ENCODE measurements at regions not wholly inside any gene's neighbourhood (a gene's known extent, or its start where the extent isn't known, plus 50 kb on each side); places are given as distances from the start of the nearest gene placed in this dataset.
"Not testable (repeated sequence)": the region's sequence is repeated elsewhere in the genome, so short reads cannot be mapped to it uniquely, and the experiment has no call there.

DNA sequence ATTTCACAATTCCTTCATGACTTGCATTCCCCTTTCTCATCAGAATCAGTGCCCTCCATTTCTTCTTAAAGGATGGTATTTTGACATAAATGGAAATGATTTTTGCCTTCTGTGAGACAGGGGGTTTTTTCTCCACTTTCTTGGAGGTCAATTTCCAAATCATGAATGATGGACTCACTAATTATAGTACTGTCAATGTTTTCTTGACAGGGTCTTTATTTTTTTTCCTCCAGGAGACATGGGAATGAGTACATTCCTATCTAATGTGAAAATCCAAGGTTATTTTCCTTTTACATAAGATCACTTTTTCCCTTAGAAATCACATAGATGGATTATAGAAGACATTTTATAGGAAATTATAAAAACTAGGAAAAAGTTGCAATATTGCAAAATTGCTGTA, 141.7 kb downstream of the SPATA31A6 start:
- DNase-seq (ENCODE audit: low read depth in 2 of 2); H2AFZ ChIP-seq (ENCODE audit: low read length); H3K27me3 ChIP-seq (ENCODE audit: control insufficient read depth, insufficient read depth, low read length); H3K27ac ChIP-seq (ENCODE audit: insufficient read depth, low read length); H3K36me3 ChIP-seq (ENCODE audit: control insufficient read depth, insufficient read depth, low read length); H4K20me1 ChIP-seq (ENCODE audit: control insufficient read depth, extremely low read depth, insufficient read depth, low read length); H3K9me3 ChIP-seq (ENCODE audit: control insufficient read depth, insufficient read depth, low read depth, low read length); H3K4me3 ChIP-seq (replicated peaks in 1 of 4; ENCODE audit: control extremely low read depth in 1 of 4, insufficient read depth in 1 of 4, low read depth in 3 of 4, low read length in 4 of 4); H3K4me1 ChIP-seq (ENCODE audit: control insufficient read depth, extremely low read depth, insufficient read depth, low read length); H3K9ac ChIP-seq (ENCODE audit: insufficient read depth, low read length); H3K4me2 ChIP-seq (ENCODE audit: extremely low read depth, insufficient read depth, low read length); H3K79me2 ChIP-seq (ENCODE audit: control insufficient read depth, insufficient read depth, low read length): not testable (repeated sequence)

DNA sequence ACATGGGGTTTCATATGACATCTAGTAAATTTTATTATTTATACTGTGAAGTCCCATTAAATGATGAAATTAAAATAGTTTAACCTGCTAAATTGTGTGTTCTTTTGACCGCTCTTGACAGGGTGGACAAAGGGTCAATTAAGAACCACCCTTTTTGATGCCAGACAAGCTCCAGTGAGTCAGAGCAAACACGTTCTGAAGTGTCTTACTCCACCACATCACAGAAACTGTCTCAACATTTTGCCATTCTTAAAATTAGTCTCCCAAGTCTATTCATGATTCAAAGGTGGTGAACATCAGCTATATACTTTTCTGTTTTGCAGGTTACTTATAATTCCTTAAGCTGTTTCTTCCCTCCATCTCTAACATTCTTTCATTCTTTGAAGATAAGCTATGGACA, 142.1 kb downstream of the SPATA31A6 start:
- not testable (repeated sequence) for H3K9ac ChIP-seq (ENCODE audit: insufficient read depth, low read length); H4K20me1 ChIP-seq (ENCODE audit: control insufficient read depth, extremely low read depth, insufficient read depth, low read length); H2AFZ ChIP-seq (ENCODE audit: low read length); H3K9me3 ChIP-seq (ENCODE audit: control insufficient read depth, insufficient read depth, low read depth, low read length); H3K4me3 ChIP-seq (replicated peaks in 1 of 4; ENCODE audit: control extremely low read depth in 1 of 4, insufficient read depth in 1 of 4, low read depth in 3 of 4, low read length in 4 of 4); H3K4me2 ChIP-seq (ENCODE audit: extremely low read depth, insufficient read depth, low read length); H3K79me2 ChIP-seq (ENCODE audit: control insufficient read depth, insufficient read depth, low read length); H3K4me1 ChIP-seq (ENCODE audit: control insufficient read depth, extremely low read depth, insufficient read depth, low read length); DNase-seq (ENCODE audit: low read depth in 2 of 2); H3K36me3 ChIP-seq (ENCODE audit: control insufficient read depth, insufficient read depth, low read length); H3K27ac ChIP-seq (ENCODE audit: insufficient read depth, low read length); H3K27me3 ChIP-seq (ENCODE audit: control insufficient read depth, insufficient read depth, low read length)

DNA sequence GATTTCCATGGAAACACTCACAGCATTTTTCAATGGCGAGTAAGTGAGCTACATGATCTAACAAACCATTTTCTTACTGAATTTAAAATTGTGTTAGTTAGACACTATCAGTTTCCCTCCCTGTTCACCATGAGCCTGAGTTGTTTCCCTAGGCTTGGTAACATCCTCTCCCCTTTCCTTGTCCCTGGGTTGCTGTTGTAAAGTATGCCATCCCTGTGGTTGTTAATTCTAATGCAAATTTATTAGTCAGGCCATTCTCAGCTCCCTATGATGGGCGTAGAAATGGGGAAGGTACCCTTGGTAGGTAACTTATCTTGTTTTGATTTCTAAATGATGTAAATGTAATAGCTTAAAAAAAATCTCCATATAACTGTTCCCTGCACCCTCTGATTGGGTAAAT, 143.0 kb downstream of the SPATA31A6 start:
- H3K4me1 ChIP-seq (ENCODE audit: control insufficient read depth, extremely low read depth, insufficient read depth, low read length); DNase-seq (ENCODE audit: low read depth in 2 of 2); H3K9me3 ChIP-seq (ENCODE audit: control insufficient read depth, insufficient read depth, low read depth, low read length); H3K27ac ChIP-seq (ENCODE audit: insufficient read depth, low read length); H3K9ac ChIP-seq (ENCODE audit: insufficient read depth, low read length); H3K36me3 ChIP-seq (ENCODE audit: control insufficient read depth, insufficient read depth, low read length); H3K4me2 ChIP-seq (ENCODE audit: extremely low read depth, insufficient read depth, low read length); H3K4me3 ChIP-seq (replicated peaks in 1 of 4; ENCODE audit: control extremely low read depth in 1 of 4, insufficient read depth in 1 of 4, low read depth in 3 of 4, low read length in 4 of 4); H2AFZ ChIP-seq (ENCODE audit: low read length); H4K20me1 ChIP-seq (ENCODE audit: control insufficient read depth, extremely low read depth, insufficient read depth, low read length); H3K79me2 ChIP-seq (ENCODE audit: control insufficient read depth, insufficient read depth, low read length); H3K27me3 ChIP-seq (ENCODE audit: control insufficient read depth, insufficient read depth, low read length): not testable (repeated sequence)

DNA sequence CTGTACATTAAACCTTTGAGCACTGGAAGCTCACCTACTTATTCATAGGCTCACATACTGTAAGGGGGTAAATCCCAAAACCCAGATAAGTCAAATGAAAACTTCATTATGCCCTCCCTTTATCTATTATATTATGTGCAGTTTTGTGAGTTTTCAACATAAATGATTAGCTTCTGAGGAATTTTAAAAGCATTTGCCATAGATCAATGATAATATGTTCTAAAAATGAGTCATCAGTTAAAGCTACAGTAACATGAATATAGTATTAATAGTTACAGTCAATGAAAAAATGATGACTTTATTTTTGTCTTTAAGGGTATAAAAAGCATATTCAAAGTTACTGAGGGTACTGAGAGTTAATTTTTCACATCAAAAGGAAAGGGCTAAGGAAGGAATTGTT, 151.9 kb downstream of the SPATA31A6 start:
- H3K4me1 ChIP-seq (ENCODE audit: control insufficient read depth, extremely low read depth, insufficient read depth, low read length); H3K36me3 ChIP-seq (ENCODE audit: control insufficient read depth, insufficient read depth, low read length); H3K9ac ChIP-seq (ENCODE audit: insufficient read depth, low read length); H2AFZ ChIP-seq (ENCODE audit: low read length); H3K4me2 ChIP-seq (ENCODE audit: extremely low read depth, insufficient read depth, low read length); H3K4me3 ChIP-seq (replicated peaks in 1 of 4; ENCODE audit: control extremely low read depth in 1 of 4, insufficient read depth in 1 of 4, low read depth in 3 of 4, low read length in 4 of 4); H3K27me3 ChIP-seq (ENCODE audit: control insufficient read depth, insufficient read depth, low read length); H3K9me3 ChIP-seq (ENCODE audit: control insufficient read depth, insufficient read depth, low read depth, low read length); H3K79me2 ChIP-seq (ENCODE audit: control insufficient read depth, insufficient read depth, low read length); H3K27ac ChIP-seq (ENCODE audit: insufficient read depth, low read length); H4K20me1 ChIP-seq (ENCODE audit: control insufficient read depth, extremely low read depth, insufficient read depth, low read length): not testable (repeated sequence)
- DNase-seq (ENCODE audit: low read depth in 2 of 2), result peak in 1 of 2 donors; percentile 46

DNA sequence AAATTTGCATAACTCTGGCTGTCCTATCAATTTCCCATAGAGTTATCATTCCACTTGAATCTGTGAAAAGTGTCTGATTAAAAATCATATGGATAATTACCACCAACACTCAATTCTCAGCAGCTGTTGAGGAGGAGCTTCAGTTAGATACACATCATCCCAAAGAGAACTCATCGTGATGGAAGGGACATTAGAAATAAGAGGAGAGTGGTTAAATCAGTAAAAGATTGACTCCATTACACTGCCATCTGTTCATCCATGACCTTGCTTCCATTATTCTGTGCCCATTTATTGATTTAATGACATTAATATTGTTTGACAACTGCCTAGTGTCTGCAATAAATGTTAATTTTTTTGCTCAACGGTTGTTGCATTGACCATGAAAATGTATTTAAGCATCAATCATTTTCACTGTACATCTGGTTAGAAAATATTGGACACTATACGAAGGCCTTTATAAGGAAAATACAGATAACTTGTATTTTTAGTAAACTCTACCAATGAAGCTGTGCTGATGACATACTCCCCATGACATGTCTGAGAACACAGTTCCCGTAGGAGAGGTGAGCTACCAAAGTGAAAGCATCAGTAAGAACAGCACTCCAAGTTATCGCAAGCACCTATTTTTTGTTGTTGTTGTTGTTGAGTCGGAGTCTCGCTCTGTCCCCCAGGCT, 152.7 kb downstream of the SPATA31A6 start:
- H3K79me2 ChIP-seq (ENCODE audit: control insufficient read depth, insufficient read depth, low read length); H3K4me2 ChIP-seq (ENCODE audit: extremely low read depth, insufficient read depth, low read length); H3K4me1 ChIP-seq (ENCODE audit: control insufficient read depth, extremely low read depth, insufficient read depth, low read length); DNase-seq (ENCODE audit: low read depth in 2 of 2); H3K27me3 ChIP-seq (ENCODE audit: control insufficient read depth, insufficient read depth, low read length); H3K9ac ChIP-seq (ENCODE audit: insufficient read depth, low read length); H3K4me3 ChIP-seq (replicated peaks in 1 of 4; ENCODE audit: control extremely low read depth in 1 of 4, insufficient read depth in 1 of 4, low read depth in 3 of 4, low read length in 4 of 4); H4K20me1 ChIP-seq (ENCODE audit: control insufficient read depth, extremely low read depth, insufficient read depth, low read length); H3K9me3 ChIP-seq (ENCODE audit: control insufficient read depth, insufficient read depth, low read depth, low read length); H2AFZ ChIP-seq (ENCODE audit: low read length); H3K36me3 ChIP-seq (ENCODE audit: control insufficient read depth, insufficient read depth, low read length); H3K27ac ChIP-seq (ENCODE audit: insufficient read depth, low read length): not testable (repeated sequence)

DNA sequence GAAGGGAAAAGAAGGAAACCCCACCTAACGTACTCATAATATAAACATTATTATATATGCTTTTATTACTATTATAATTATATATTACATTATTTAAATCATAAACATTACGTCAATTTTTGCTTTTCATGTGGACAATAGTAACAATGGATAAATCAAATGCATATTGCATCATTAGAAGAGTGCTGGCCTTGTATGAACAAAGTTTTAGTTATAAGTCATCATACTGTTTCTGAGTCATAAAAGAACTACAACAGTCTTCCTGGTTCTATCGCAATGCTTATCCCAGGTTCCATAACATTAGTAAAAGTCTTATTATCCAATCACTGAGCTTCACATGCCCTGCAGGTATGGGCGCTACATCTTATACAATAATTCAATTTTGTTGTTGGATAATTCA, 154.8 kb downstream of the SPATA31A6 start:
- not testable (repeated sequence) for H3K9me3 ChIP-seq (ENCODE audit: control insufficient read depth, insufficient read depth, low read depth, low read length); H3K4me2 ChIP-seq (ENCODE audit: extremely low read depth, insufficient read depth, low read length); H3K27me3 ChIP-seq (ENCODE audit: control insufficient read depth, insufficient read depth, low read length); H3K9ac ChIP-seq (ENCODE audit: insufficient read depth, low read length); H3K27ac ChIP-seq (ENCODE audit: insufficient read depth, low read length); H3K36me3 ChIP-seq (ENCODE audit: control insufficient read depth, insufficient read depth, low read length); H3K79me2 ChIP-seq (ENCODE audit: control insufficient read depth, insufficient read depth, low read length); H3K4me3 ChIP-seq (replicated peaks in 1 of 4; ENCODE audit: control extremely low read depth in 1 of 4, insufficient read depth in 1 of 4, low read depth in 3 of 4, low read length in 4 of 4); H3K4me1 ChIP-seq (ENCODE audit: control insufficient read depth, extremely low read depth, insufficient read depth, low read length); H2AFZ ChIP-seq (ENCODE audit: low read length); H4K20me1 ChIP-seq (ENCODE audit: control insufficient read depth, extremely low read depth, insufficient read depth, low read length)
- peak in 1 of 2 donors; percentile 12 for DNase-seq (ENCODE audit: low read depth in 2 of 2)

DNA sequence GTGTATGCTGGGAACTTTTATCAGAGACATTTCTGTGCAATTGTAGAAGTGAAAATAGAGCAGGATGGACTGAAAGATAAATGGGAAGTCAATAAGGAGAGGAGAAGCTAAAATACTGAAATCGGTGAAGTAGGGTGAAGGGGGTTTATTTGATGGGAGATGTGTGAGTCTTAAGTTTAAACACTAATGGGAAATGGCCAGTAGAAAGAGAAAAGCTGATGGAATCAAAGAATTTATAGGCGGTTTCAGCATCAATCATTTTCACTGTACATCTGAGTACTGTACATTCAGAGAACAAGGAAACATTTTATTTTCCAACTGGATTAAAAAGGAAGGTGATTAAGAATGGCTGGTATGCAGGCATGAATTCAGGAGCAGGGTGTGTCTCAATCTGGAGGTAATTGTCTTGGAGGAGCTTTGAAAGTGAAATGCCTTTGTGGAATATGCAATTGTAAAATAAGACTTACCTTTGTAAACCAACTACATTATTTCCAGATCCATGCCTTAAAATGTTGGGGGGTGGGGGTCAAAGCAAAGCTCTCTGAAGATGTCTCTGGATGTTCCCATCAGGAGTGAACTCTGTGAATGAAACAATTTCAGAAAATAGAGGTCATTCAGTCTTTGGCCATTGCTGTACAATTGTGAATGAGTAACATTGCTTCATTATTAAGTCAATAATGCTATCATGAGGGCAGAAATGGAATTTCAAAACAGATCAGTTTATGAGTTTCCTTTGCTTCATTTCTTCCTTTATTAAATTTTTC, 156.4 kb downstream of the SPATA31A6 start:
- H3K9ac ChIP-seq (ENCODE audit: insufficient read depth, low read length); H3K4me1 ChIP-seq (ENCODE audit: control insufficient read depth, extremely low read depth, insufficient read depth, low read length); H3K27ac ChIP-seq (ENCODE audit: insufficient read depth, low read length); H3K36me3 ChIP-seq (ENCODE audit: control insufficient read depth, insufficient read depth, low read length); H3K4me3 ChIP-seq (replicated peaks in 1 of 4; ENCODE audit: control extremely low read depth in 1 of 4, insufficient read depth in 1 of 4, low read depth in 3 of 4, low read length in 4 of 4); H2AFZ ChIP-seq (ENCODE audit: low read length); H3K9me3 ChIP-seq (ENCODE audit: control insufficient read depth, insufficient read depth, low read depth, low read length); H3K27me3 ChIP-seq (ENCODE audit: control insufficient read depth, insufficient read depth, low read length); H3K4me2 ChIP-seq (ENCODE audit: extremely low read depth, insufficient read depth, low read length); H4K20me1 ChIP-seq (ENCODE audit: control insufficient read depth, extremely low read depth, insufficient read depth, low read length); H3K79me2 ChIP-seq (ENCODE audit: control insufficient read depth, insufficient read depth, low read length): not testable (repeated sequence)
- peak in 1 of 2 donors; percentile 16 for DNase-seq (ENCODE audit: low read depth in 2 of 2)

Data from fibroblast of lung (primary cell).